ENCODE measurements at regions not wholly inside any gene's neighbourhood (a gene's known extent, or its start where the extent isn't known, plus 50 kb on each side); places are given as distances from the start of the nearest gene placed in this dataset.

DNA sequence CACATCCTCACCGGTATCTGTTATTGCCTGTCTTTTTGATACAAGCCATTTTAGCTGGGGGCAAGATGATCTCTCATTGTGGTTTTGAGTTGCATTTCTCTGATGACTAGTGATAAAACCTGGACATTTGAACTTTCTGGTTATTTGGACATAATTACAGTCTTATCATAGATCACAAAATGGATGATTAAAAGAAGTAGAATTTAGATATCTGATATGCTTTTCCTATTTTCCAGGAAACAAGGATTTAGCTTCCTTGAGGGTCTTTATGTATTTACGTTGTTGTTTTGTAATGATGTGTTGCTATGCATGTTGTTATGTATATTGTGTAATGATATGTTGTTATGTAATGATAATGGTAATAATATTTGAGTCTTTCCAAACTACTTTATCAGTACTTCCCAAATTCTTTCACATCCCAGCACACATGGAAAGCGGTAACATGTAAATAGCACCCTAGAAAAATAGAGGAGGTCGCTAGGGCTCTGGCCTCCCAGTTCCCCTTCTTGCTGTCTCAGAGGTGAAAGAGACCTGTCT is 53.8 kb downstream of the GJD2 start:
- TF ChIP-seq, protein P1, sequence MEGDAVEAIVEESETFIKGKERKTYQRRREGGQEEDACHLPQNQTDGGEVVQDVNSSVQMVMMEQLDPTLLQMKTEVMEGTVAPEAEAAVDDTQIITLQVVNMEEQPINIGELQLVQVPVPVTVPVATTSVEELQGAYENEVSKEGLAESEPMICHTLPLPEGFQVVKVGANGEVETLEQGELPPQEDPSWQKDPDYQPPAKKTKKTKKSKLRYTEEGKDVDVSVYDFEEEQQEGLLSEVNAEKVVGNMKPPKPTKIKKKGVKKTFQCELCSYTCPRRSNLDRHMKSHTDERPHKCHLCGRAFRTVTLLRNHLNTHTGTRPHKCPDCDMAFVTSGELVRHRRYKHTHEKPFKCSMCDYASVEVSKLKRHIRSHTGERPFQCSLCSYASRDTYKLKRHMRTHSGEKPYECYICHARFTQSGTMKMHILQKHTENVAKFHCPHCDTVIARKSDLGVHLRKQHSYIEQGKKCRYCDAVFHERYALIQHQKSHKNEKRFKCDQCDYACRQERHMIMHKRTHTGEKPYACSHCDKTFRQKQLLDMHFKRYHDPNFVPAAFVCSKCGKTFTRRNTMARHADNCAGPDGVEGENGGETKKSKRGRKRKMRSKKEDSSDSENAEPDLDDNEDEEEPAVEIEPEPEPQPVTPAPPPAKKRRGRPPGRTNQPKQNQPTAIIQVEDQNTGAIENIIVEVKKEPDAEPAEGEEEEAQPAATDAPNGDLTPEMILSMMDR (conservative IDR thresholded peaks at IDR 0.05): no peak
- TF ChIP-seq EZH2 (IDR thresholded peaks at IDR 0.05; ENCODE audit: low read depth): no peak

Data from PC-9 (cell line).